GM19467 (cell line): ENCODE measurements at regions not wholly inside any gene's neighbourhood (a gene's known extent, or its start where the extent isn't known, plus 50 kb on each side); places are given as distances from the start of the nearest gene placed in this dataset.

ENCODE experiments used
- ATAC-seq: cut with Tn5 transposase; IDR thresholded peaks from one replicate; pipeline ENCODE4 v1.9.1; 2021; ENCODE audit warnings: mild to moderate bottlenecking, moderate library complexity; ENCODE audit not compliant: unreplicated experiment

DNA sequence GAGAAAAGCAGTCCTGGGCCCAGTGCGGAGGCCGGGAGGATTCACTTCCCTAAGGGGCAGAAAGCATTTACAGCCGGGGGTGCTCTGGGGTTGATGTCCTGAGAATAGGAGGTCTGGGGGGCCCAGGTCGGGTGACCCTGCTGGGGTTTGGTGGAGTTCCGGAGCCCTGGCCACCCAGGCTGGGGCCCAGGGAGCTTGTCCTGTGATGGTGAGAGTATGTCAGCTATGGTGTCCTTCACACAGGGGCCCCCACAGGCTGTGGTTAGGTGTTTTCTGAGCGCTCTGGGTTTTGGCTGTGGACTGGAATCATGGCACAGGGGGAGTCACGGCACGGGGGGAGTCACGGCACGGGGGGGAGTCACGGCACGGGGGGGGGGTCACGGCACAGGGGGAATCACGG, 54.5 kb upstream of the TMEM18 start:
- no peak for ATAC-seq

DNA sequence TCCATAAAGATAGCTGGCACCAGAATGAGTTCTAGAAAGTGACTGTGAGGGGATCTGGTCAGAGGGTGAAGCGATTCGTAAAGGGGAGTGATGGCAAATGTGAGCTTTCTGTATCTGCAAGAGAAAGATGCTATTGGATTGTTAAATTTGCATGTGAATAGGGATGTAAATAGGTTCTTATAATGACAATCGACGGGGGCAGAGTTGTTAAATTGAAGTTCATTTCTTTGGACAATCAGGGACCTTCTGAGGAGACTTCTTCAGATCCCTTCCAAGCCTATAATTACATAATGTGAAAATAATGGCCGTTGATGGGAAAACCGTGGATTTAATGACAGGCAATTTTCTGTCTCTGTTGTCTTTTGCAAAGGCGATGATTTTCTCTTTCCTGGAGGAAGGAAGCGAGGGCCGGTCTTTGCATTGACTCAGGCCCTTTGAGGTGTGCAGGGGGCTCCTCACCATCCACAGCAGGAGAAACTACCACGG, 52.2 kb upstream of the TMEM18 start:
- ATAC-seq, result no peak

DNA sequence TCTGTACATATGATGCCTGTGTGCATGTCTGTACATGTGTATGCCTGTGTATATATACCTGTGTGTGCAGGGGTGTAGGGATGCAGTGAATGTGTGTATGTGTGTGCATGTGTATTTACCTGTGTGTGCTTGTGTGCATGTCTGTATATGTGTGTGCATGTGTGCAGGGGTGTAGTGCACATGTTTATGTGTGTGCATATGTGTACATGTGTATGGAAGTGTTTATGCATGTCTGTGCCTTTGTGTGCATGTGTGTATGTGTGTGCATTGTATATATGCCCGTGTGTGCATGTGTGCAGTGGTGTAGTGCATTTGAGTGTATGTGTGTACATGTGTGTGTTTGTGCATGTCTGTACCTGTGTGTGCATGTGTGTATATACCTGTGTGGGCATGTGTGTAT, 51.0 kb upstream of the TMEM18 start:
- no peak for ATAC-seq

DNA sequence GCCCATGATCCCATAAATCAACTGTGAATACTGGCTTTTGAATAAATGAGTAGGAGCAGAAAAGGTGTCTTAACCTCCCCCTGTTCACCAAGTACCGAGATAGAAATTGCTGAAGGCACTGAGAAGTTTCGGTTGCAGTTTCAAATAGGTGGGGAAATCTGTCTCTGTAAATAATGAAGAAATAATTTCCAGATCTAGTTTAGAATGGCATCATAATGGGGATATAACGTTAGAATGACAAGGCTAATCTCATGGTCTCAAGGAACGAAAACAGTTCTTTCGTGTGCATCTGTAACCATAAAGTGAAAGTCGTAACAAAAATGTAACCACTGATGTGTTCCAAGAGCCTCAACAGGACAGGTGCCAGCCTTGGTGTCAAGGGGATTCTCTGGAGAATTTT, 49.9 kb upstream of the TMEM18 start:
- ATAC-seq, result peak; percentile 82
